GM23338 (cell line): ENCODE measurements at regions not wholly inside any gene's neighbourhood (a gene's known extent, or its start where the extent isn't known, plus 50 kb on each side); places are given as distances from the start of the nearest gene placed in this dataset.
A peak's percentile ranks its signal among the peaks of the same experiment; 100 is the strongest.

Experiments used
- ATAC-seq: fragments of 200-7000 bp; cut with Tn5 transposase; 3 replicates; pipeline ENCODE4 v1.9.1; 2020
- DNase-seq: peaks from one replicate; pipeline ENCODE4 v3.0.0-alpha.2; 2015; ENCODE audit warnings: low spot score
- H2AFZ ChIP-seq: fragments of 200-600 bp; sonication (generic); 2 replicates; pipeline ENCODE4 v1.8.0; 2016; ENCODE audit warnings: antibody characterized with exemption, mild to moderate bottlenecking, moderate library complexity
- H3F3A ChIP-seq: fragments of 200-600 bp; sonication (generic); replicated peaks from 2 replicates; pipeline ENCODE4 v1.8.0; 2017; ENCODE audit warnings: antibody characterized with exemption, mixed run types, low read depth
- H3K27ac ChIP-seq: fragments of 200-600 bp; sonication (generic); 2 replicates; pipeline ENCODE4 v1.6.1; 2016; ENCODE audit warnings: low read depth
- H3K27me3 ChIP-seq: fragments of 200-600 bp; sonication (generic); 2 replicates; pipeline ENCODE4 v1.8.0; 2016; ENCODE audit warnings: mild to moderate bottlenecking, mixed run types, moderate library complexity; ENCODE audit not compliant: insufficient read depth
- H3K36me3 ChIP-seq: fragments of 200-600 bp; sonication (generic); 2 replicates; pipeline ENCODE4 v1.8.0; 2016; ENCODE audit warnings: mild to moderate bottlenecking; ENCODE audit not compliant: insufficient read depth
- H3K4me1 ChIP-seq: fragments of 200-600 bp; sonication (generic); 2 replicates; pipeline ENCODE4 v1.8.0; 2016; ENCODE audit warnings: mild to moderate bottlenecking, moderate library complexity; ENCODE audit not compliant: insufficient read depth
- H3K4me2 ChIP-seq: fragments of 200-600 bp; sonication (generic); 2 replicates; pipeline ENCODE4 v1.7.1; 2017; ENCODE audit warnings: mixed run types
- H3K4me3 ChIP-seq: fragments of 200-600 bp; sonication (generic); 2 replicates; pipeline ENCODE4 v1.6.1; 2016; ENCODE audit warnings: mixed run types
- H3K79me2 ChIP-seq: fragments of 200-600 bp; sonication (generic); replicated peaks from 2 replicates; pipeline ENCODE4 v1.8.0; 2017; ENCODE audit warnings: mild to moderate bottlenecking; ENCODE audit not compliant: insufficient read depth
- H3K9me2 ChIP-seq: fragments of 200-600 bp; sonication (generic); 2 replicates; pipeline ENCODE4 v1.8.0; 2017; ENCODE audit not compliant: insufficient read depth
- H4K20me1 ChIP-seq: fragments of 200-600 bp; sonication (generic); replicated peaks from 2 replicates; pipeline ENCODE4 v1.8.0; 2017; ENCODE audit warnings: mild to moderate bottlenecking; ENCODE audit not compliant: insufficient read depth
- H3K27ac Mint-ChIP-seq: 2 replicates; pipeline ENCODE4 v1.8.0; 2020; ENCODE audit warnings: inconsistent platforms, mild to moderate bottlenecking, moderate library complexity, mixed read lengths
- H3K27me3 Mint-ChIP-seq: 3 replicates; pipeline ENCODE4 v1.8.0; 2022; ENCODE audit warnings: low read depth, mild to moderate bottlenecking, moderate library complexity, mixed read lengths, inconsistent platforms; ENCODE audit not compliant: insufficient read depth, poor library complexity
- H3K36me3 Mint-ChIP-seq: 3 replicates; pipeline ENCODE4 v1.8.0; 2021; ENCODE audit warnings: low read depth, mild to moderate bottlenecking, inconsistent platforms, moderate library complexity, mixed read lengths
- H3K4me1 Mint-ChIP-seq: 3 replicates; pipeline ENCODE4 v1.8.0; 2020; ENCODE audit warnings: mild to moderate bottlenecking, inconsistent platforms, mixed read lengths
- H3K4me3 Mint-ChIP-seq: 3 replicates; pipeline ENCODE4 v1.8.0; 2021; ENCODE audit warnings: moderate library complexity, mild to moderate bottlenecking, inconsistent platforms, mixed read lengths
- H3K9me3 Mint-ChIP-seq: 3 replicates; pipeline ENCODE4 v1.8.0; 2020; ENCODE audit warnings: moderate library complexity, mild to moderate bottlenecking, inconsistent platforms, mixed read lengths
- CREB1 ChIP-seq: fragments of 250-450 bp; sonication (Bioruptor Pico); IDR thresholded peaks from 2 replicates; pipeline ENCODE4 v1.5.0; 2020; ENCODE audit warnings: low read depth, mild to moderate bottlenecking, moderate library complexity
- ETS1 ChIP-seq: IDR thresholded peaks from 2 replicates; pipeline ENCODE4 v1.6.1; 2016; ENCODE audit warnings: antibody characterized with exemption
- EZH2 ChIP-seq: fragments of 200-600 bp; sonication (generic); IDR thresholded peaks from one replicate; pipeline ENCODE4 v1.8.0; 2017; ENCODE audit warnings: antibody characterized with exemption, mild to moderate bottlenecking, low read depth; ENCODE audit not compliant: unreplicated experiment
- EZH2phosphoT487 ChIP-seq: fragments of 200-600 bp; sonication (generic); IDR thresholded peaks from one replicate; pipeline ENCODE4 v1.8.1; 2018; ENCODE audit warnings: antibody characterized with exemption; ENCODE audit not compliant: unreplicated experiment
- JUNB ChIP-seq: IDR thresholded peaks from one replicate; pipeline ENCODE4 v1.6.1; 2016; ENCODE audit warnings: antibody characterized with exemption; ENCODE audit not compliant: unreplicated experiment
- NANOG ChIP-seq: IDR thresholded peaks from 2 replicates; pipeline ENCODE4 v1.6.1; 2016; ENCODE audit warnings: antibody characterized with exemption, borderline replicate concordance
- POLR2AphosphoS5 ChIP-seq: IDR thresholded peaks from 2 replicates; pipeline ENCODE4 v1.6.1; 2016; ENCODE audit warnings: antibody characterized with exemption, low read depth
- STAT1 ChIP-seq: IDR thresholded peaks from one replicate; pipeline ENCODE4 v1.6.1; 2016; ENCODE audit warnings: antibody characterized with exemption; ENCODE audit not compliant: unreplicated experiment
- TF ChIP-seq, protein P1 (sequence below), 2 experiments: fragments of 200-600 bp in 1 of 2; sonication (generic) in 1 of 2; conservative IDR thresholded peaks; 2 replicates each; pipeline versions ENCODE4 v1.5.1 to v1.6.1; 2016 to 2017; ENCODE audit warnings: antibody characterized with exemption in 2 of 2, low read depth in 2 of 2, mild to moderate bottlenecking in 2 of 2, moderate library complexity in 1 of 2
- TF ChIP-seq, protein P2 (sequence below): fragments of 250-450 bp; sonication (Bioruptor Pico); IDR thresholded peaks from 2 replicates; pipeline ENCODE4 v1.5.0; 2020; ENCODE audit warnings: mild to moderate bottlenecking, moderate library complexity

DNA sequence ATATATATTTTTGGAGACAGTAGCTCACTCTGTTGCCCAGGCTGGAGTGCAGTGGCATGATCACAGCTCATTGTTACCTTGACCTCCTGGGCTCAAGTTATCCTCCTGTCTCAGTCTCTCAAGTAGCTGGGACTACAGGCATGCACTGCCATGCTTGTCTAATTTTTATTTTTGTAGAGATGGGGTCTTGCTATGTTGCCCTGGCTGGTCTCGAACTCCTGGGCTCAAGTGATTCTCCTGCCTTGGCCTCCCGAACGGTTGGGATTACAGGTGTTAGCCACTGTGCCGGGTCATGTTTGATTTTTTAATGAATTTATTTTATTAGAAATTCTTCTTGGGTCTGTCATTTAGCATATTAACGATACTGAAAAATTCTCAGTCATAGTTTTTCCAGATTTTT, 70.5 kb downstream of the TMEM270 start:
- Histone ChIP-seq H3K4me3 (no peak overlapping the region), H3K9me2 (no peaks in the 10 kb centered on the region), H3K27ac (no peak overlapping the region), H3F3A (no peaks in the 10 kb centered on the region), H3K4me2 (no peak overlapping the region), H2AFZ (no peak overlapping the region), H4K20me1 (no peaks in the 10 kb centered on the region), H3K4me1 (no peaks in the 10 kb centered on the region), H3K36me3 (no peaks in the 10 kb centered on the region), H3K79me2 (no peaks in the 10 kb centered on the region), H3K27me3 (no peaks in the 10 kb centered on the region)
- TF ChIP-seq JUNB (no peak), STAT1 (no peak), EZH2 (no peak), ETS1 (no peak), EZH2phosphoT487 (no peak)
- TF ChIP-seq, protein P1, sequence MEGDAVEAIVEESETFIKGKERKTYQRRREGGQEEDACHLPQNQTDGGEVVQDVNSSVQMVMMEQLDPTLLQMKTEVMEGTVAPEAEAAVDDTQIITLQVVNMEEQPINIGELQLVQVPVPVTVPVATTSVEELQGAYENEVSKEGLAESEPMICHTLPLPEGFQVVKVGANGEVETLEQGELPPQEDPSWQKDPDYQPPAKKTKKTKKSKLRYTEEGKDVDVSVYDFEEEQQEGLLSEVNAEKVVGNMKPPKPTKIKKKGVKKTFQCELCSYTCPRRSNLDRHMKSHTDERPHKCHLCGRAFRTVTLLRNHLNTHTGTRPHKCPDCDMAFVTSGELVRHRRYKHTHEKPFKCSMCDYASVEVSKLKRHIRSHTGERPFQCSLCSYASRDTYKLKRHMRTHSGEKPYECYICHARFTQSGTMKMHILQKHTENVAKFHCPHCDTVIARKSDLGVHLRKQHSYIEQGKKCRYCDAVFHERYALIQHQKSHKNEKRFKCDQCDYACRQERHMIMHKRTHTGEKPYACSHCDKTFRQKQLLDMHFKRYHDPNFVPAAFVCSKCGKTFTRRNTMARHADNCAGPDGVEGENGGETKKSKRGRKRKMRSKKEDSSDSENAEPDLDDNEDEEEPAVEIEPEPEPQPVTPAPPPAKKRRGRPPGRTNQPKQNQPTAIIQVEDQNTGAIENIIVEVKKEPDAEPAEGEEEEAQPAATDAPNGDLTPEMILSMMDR (conservative IDR thresholded peaks at IDR 0.05; ENCODE audit: low read depth in 2 of 2), result no peak
- Mint-ChIP-seq H3K27ac (no peak overlapping the region), H3K4me1 (no peaks in the 10 kb centered on the region), H3K36me3 (no peaks in the 10 kb centered on the region), H3K4me3 (no peak overlapping the region), H3K9me3 (no peaks in the 10 kb centered on the region), H3K27me3 (peaks cover 8% of the 10 kb centered on the region)
- DNase-seq, result no peak
- ATAC-seq, result no peak

GRCh38 chr7:73932364-73932763, 71.4 kb downstream of the TMEM270 start:
- Histone ChIP-seq H3F3A (no peaks in the 10 kb centered on the region), H4K20me1 (no peaks in the 10 kb centered on the region), H3K4me2 (no peak overlapping the region), H3K4me1 (no peaks in the 10 kb centered on the region), H3K4me3 (no peak overlapping the region), H3K36me3 (no peaks in the 10 kb centered on the region), H3K27ac (no peak overlapping the region), H3K79me2 (no peaks in the 10 kb centered on the region), H3K27me3 (no peaks in the 10 kb centered on the region), H3K9me2 (no peaks in the 10 kb centered on the region), H2AFZ (peak overlapping the region; percentile 79)
- Mint-ChIP-seq H3K27me3 (peaks cover 8% of the 10 kb centered on the region), H3K36me3 (no peaks in the 10 kb centered on the region), H3K9me3 (no peaks in the 10 kb centered on the region), H3K27ac (no peak overlapping the region), H3K4me3 (no peak overlapping the region), H3K4me1 (no peaks in the 10 kb centered on the region)
- ATAC-seq (no peak), DNase-seq (no peak)
- TF ChIP-seq EZH2 (no peak), NANOG (no peak), POLR2AphosphoS5 (no peak), CREB1 (CRISPR knock-in tag) (no peak), EZH2phosphoT487 (no peak)
- TF ChIP-seq, protein P1 (conservative IDR thresholded peaks at IDR 0.05; ENCODE audit: low read depth in 2 of 2), result no peak
- TF ChIP-seq, protein P2, sequence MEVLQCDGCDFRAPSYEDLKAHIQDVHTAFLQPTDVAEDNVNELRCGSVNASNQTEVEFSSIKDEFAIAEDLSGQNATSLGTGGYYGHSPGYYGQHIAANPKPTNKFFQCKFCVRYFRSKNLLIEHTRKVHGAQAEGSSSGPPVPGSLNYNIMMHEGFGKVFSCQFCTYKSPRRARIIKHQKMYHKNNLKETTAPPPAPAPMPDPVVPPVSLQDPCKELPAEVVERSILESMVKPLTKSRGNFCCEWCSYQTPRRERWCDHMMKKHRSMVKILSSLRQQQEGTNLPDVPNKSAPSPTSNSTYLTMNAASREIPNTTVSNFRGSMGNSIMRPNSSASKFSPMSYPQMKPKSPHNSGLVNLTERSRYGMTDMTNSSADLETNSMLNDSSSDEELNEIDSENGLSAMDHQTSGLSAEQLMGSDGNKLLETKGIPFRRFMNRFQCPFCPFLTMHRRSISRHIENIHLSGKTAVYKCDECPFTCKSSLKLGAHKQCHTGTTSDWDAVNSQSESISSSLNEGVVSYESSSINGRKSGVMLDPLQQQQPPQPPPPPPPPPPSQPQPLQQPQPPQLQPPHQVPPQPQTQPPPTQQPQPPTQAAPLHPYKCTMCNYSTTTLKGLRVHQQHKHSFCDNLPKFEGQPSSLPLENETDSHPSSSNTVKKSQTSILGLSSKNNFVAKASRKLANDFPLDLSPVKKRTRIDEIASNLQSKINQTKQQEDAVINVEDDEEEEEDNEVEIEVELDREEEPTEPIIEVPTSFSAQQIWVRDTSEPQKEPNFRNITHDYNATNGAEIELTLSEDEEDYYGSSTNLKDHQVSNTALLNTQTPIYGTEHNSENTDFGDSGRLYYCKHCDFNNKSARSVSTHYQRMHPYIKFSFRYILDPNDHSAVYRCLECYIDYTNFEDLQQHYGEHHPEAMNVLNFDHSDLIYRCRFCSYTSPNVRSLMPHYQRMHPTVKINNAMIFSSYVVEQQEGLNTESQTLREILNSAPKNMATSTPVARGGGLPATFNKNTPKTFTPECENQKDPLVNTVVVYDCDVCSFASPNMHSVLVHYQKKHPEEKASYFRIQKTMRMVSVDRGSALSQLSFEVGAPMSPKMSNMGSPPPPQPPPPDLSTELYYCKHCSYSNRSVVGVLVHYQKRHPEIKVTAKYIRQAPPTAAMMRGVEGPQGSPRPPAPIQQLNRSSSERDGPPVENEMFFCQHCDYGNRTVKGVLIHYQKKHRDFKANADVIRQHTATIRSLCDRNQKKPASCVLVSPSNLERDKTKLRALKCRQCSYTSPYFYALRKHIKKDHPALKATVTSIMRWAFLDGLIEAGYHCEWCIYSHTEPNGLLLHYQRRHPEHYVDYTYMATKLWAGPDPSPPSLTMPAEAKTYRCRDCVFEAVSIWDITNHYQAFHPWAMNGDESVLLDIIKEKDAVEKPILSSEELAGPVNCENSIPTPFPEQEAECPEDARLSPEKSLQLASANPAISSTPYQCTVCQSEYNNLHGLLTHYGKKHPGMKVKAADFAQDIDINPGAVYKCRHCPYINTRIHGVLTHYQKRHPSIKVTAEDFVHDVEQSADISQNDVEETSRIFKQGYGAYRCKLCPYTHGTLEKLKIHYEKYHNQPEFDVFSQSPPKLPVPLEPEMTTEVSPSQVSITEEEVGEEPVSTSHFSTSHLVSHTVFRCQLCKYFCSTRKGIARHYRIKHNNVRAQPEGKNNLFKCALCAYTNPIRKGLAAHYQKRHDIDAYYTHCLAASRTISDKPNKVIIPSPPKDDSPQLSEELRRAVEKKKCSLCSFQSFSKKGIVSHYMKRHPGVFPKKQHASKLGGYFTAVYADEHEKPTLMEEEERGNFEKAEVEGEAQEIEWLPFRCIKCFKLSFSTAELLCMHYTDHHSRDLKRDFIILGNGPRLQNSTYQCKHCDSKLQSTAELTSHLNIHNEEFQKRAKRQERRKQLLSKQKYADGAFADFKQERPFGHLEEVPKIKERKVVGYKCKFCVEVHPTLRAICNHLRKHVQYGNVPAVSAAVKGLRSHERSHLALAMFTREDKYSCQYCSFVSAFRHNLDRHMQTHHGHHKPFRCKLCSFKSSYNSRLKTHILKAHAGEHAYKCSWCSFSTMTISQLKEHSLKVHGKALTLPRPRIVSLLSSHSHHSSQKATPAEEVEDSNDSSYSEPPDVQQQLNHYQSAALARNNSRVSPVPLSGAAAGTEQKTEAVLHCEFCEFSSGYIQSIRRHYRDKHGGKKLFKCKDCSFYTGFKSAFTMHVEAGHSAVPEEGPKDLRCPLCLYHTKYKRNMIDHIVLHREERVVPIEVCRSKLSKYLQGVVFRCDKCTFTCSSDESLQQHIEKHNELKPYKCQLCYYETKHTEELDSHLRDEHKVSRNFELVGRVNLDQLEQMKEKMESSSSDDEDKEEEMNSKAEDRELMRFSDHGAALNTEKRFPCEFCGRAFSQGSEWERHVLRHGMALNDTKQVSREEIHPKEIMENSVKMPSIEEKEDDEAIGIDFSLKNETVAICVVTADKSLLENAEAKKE (CRISPR knock-in tag), result no peak
